Esophagus squamous epithelium (tissue), 5 donors: ENCODE measurements at regions not wholly inside any gene's neighbourhood (a gene's known extent, or its start where the extent isn't known, plus 50 kb on each side); places are given as distances from the start of the nearest gene placed in this dataset.

Experiments
- DNase-seq: peaks from one replicate; lab custom pipeline; 2025; lab: John Stamatoyannopoulos, UW
- H3K27ac ChIP-seq, 4 donors: fragments of 200-600 bp; sonication (generic); one replicate each; pipeline ENCODE4 v1.5.1; 2016 to 2019; ENCODE audit warnings: mild to moderate bottlenecking in 1 of 4
- H3K27me3 ChIP-seq, 4 donors: fragments of 200-600 bp; sonication (generic); 1 replicate in 3 of 4; 2 replicates in 1 of 4; pipeline versions ENCODE4 v1.5.1 to v1.6.0; 2017 to 2021; ENCODE audit warnings: antibody characterized with exemption in 1 of 4
- H3K36me3 ChIP-seq, 3 donors: fragments of 200-600 bp; sonication (generic); one replicate each; pipeline ENCODE4 v1.5.1; 2016 to 2019
- H3K4me1 ChIP-seq, 3 donors: fragments of 200-600 bp; sonication (generic); one replicate each; pipeline ENCODE4 v1.5.1; 2017 to 2019
- H3K4me3 ChIP-seq, 4 donors: fragments of 200-600 bp; sonication (generic); 1 replicate in 3 of 4; 2 replicates in 1 of 4; pipeline ENCODE4 v1.5.1; 2016 to 2019; ENCODE audit warnings: mild to moderate bottlenecking in 2 of 4, moderate library complexity in 1 of 4
- H3K9me3 ChIP-seq, 3 donors: fragments of 200-600 bp; sonication (generic); one replicate each; pipeline ENCODE4 v1.5.1; 2016 to 2019
- POLR2A ChIP-seq, 4 donors: fragments of 450-650 bp; IDR thresholded peaks; one replicate each; pipeline ENCODE4 v1.6.1; 2017; ENCODE audit warnings: antibody characterized with exemption in 4 of 4, mild to moderate bottlenecking in 4 of 4, moderate library complexity in 3 of 4
- WGBS, 2 donors: methylation state at CpG; one replicate each; pipeline ENCODE4 v1.1.5; 2018; 5-methylcytosine and 5-hydroxymethylcytosine counted together
- intact Hi-C: fragments of 100-400 bp; cut with DNase I; formaldehyde crosslinking; loops from one replicate; pipeline ENCODE4 v1.15.0; 2022
- TF ChIP-seq, protein P1 (sequence below), 6 experiments: fragments of 450-650 bp in 4 of 6; fragments of 200-600 bp in 2 of 6; sonication (generic) in 2 of 6; IDR thresholded peaks; one replicate each; pipeline ENCODE4 v1.5.1; 2016 to 2019; ENCODE audit warnings: antibody characterized with exemption in 6 of 6, mild to moderate bottlenecking in 4 of 6, moderate library complexity in 4 of 6
- donor health status: DM: yes; HTN: yes; CAD: no.

DNA sequence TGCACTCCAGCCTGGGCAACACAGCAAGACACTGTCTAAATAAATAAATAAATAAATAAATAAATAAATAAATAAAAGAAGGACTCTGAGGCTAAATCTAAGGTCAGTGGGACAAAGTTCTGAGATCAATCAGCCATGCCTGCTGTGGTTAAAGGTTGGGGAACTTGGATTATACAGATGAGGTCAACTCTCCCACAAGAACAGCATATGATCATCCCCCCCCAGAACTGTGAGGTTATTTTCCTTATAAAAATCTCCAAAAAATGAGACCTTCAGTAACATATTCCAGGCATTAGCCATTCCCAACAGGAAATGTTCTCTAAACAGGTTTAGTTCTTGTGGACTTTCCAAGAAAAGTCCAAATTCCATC, 90.3 kb downstream of the C16orf95 start:
- TF ChIP-seq POLR2A (IDR thresholded peaks at IDR 0.05): no peak
- TF ChIP-seq, protein P1, sequence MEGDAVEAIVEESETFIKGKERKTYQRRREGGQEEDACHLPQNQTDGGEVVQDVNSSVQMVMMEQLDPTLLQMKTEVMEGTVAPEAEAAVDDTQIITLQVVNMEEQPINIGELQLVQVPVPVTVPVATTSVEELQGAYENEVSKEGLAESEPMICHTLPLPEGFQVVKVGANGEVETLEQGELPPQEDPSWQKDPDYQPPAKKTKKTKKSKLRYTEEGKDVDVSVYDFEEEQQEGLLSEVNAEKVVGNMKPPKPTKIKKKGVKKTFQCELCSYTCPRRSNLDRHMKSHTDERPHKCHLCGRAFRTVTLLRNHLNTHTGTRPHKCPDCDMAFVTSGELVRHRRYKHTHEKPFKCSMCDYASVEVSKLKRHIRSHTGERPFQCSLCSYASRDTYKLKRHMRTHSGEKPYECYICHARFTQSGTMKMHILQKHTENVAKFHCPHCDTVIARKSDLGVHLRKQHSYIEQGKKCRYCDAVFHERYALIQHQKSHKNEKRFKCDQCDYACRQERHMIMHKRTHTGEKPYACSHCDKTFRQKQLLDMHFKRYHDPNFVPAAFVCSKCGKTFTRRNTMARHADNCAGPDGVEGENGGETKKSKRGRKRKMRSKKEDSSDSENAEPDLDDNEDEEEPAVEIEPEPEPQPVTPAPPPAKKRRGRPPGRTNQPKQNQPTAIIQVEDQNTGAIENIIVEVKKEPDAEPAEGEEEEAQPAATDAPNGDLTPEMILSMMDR (IDR thresholded peaks at IDR 0.05): no peak
- DNase-seq: no peak
- no peaks in the 10 kb centered on the region for H3K4me1 ChIP-seq
- no peak overlapping the region for H3K4me3 ChIP-seq
- H3K36me3 ChIP-seq: no peaks in the 10 kb centered on the region
- H3K27me3 ChIP-seq: peaks cover 0 to 5% (median 0%) of the 10 kb centered on the region in 4 donors
- no peaks in the 10 kb centered on the region for H3K9me3 ChIP-seq
- peak overlapping the region in 1 of 4 donors; percentile 44 for H3K27ac ChIP-seq
- intact Hi-C loops: no loop called here

DNA sequence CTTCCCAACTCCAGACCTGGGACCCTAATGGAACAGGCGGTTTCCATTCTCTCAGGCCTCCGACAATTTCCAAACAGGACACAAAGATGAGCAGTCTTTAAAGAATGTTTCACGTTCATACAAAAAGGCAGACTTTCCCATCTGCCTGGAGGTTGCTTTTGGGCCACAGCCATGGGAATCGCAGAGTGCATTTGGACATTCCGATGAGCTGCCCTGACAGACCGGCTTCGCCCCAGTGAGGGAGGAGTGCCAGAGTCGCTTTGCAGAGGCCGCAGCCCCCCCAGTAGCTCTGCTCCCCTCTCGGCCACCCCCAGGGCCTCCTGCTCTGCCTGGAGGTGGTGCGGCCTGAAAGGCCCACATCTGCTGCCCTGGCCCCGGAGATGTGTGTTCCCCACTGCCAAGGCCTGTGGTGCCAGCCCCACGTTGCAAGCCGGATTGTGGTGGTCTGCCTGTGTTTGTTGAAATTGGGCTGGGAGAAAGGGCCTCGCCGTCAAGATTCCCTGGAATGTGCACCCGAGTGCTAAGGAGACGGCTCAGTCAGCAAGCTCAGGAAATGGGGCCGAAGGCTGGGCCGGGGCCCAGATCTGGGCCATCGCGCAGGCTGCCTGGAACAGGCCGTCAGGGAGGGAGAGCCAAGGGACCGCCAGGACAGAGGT, 89.8 kb downstream of the C16orf95 start:
- intact Hi-C loops: no loop called here
- TF ChIP-seq, protein P1 (IDR thresholded peaks at IDR 0.05): no peak
- TF ChIP-seq POLR2A (IDR thresholded peaks at IDR 0.05): no peak
- peaks cover 0 to 5% (median 0%) of the 10 kb centered on the region in 4 donors for H3K27me3 ChIP-seq
- H3K36me3 ChIP-seq: no peaks in the 10 kb centered on the region
- H3K4me1 ChIP-seq: no peaks in the 10 kb centered on the region
- peak overlapping the region in 3 of 4 donors; percentile 28 to 61 (median 44) for H3K27ac ChIP-seq
- no peak for DNase-seq
- H3K4me3 ChIP-seq: no peak overlapping the region
- WGBS, 2 donors: 65 to 76% methylated on average over 4 to 14 of the region's 24 CpGs
- H3K9me3 ChIP-seq: no peaks in the 10 kb centered on the region

DNA sequence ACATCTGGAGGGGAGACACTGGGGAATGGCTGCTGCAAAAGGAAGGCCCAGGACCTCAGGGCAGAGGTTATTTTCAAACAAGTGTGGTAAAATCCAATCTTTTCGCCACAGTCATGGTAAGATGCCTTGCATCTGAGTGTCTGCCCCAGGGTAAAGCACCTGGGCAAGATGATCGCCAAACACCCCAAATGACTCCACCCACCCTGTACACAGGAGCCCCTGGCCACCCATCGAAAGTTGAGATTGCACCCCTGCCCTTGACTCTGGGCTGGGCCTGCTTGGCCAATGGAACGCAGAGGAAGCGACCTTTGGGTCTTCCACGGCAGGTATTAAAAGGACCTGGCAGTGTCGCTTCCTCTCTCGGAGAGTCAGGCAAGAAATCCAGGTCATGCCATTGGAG, 88.8 kb downstream of the C16orf95 start:
- TF ChIP-seq, protein P1 (IDR thresholded peaks at IDR 0.05): no peak
- no peak for TF ChIP-seq POLR2A (IDR thresholded peaks at IDR 0.05)
- Histone ChIP-seq H3K4me3 (no peak overlapping the region), H3K27ac (no peak overlapping the region), H3K27me3 (peaks cover 0 to under 1% (median 0%) of the 10 kb centered on the region in 4 donors), H3K36me3 (no peaks in the 10 kb centered on the region), H3K9me3 (no peaks in the 10 kb centered on the region), H3K4me1 (no peaks in the 10 kb centered on the region)
- DNase-seq: no peak
- intact Hi-C loops: no loop called here
- 80 to 90% methylated on average over 1 to 2 of the region's 8 CpGs for WGBS, 2 donors

DNA sequence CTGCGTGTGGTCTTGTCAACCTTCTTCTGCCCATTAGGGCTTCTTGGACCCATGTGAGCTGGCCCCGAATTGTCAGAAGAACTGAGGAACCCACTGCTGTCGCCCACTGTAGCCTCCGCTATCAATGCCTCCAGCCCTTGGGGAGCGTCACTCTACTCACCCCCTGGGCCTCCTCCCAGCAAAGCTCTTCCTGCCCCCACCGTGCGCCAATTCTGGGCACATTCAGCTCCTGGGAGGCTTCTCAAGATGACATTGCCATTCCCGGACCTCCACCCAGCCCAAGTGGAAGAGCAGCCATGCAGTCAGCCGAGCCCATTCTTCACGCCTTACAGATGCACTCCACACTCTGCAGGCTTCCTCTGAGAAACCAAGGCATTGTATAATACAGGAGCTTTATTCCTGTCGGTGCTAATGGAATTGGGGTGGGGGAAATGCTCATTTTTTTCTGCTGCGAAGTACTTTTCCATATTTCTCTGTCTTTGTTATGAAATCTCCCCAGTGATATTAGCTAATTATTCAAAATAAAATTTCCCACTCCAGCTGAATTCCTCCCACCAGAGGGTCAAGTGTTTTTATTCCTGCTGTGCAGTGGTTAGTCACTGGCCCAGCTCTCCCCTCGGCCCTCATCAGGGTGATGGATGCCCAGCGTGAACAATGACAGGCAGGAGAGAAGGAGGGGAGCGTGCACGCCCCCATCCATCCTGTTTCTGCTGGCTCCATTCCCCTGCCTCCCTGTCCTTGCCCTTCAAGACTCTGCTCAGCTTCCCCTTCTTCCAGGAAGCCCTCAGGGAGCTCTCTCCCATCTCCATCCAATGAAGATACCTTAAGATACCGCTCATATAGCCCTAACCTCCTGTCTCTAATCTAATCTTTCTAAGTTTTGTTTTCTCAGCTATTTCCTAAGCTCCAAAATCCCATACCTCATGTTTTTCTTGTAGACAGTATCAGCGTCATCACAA, 87.7 kb downstream of the C16orf95 start:
- no peaks in the 10 kb centered on the region for H3K4me1 ChIP-seq
- 86 to 87% methylated on average over 16 to 18 of the region's 18 CpGs for WGBS, 2 donors
- no peaks in the 10 kb centered on the region for H3K36me3 ChIP-seq
- no peaks in the 10 kb centered on the region for H3K9me3 ChIP-seq
- TF ChIP-seq, protein P1 (IDR thresholded peaks at IDR 0.05): no peak
- TF ChIP-seq POLR2A (IDR thresholded peaks at IDR 0.05): no peak
- no peak for DNase-seq
- no peak overlapping the region for H3K27ac ChIP-seq
- intact Hi-C loops: no loop called here
- peaks cover 0 to 9% (median 0%) of the 10 kb centered on the region in 4 donors for H3K27me3 ChIP-seq
- H3K4me3 ChIP-seq: no peak overlapping the region

DNA sequence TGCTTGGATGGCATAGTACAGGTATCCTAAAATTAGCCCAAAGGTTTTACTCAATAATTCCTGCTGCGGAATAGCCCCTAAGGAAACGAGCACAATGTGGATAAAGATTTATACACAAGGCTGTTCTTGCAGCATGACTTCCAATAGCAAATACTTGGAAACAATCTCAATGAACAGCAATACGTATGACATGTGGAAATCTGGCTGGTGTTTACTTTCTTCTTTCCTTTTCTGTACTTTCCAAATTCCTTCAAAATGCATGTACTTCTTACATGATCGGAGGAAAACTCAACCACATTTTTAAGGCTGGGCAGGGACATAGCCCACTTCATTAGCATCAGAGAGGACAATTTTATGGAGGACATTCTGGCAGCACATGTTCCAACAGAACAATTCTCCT, 86.6 kb downstream of the C16orf95 start:
- intact Hi-C loops: no loop called here
- no peak for DNase-seq
- H3K4me1 ChIP-seq: no peaks in the 10 kb centered on the region
- no peaks in the 10 kb centered on the region for H3K36me3 ChIP-seq
- H3K27me3 ChIP-seq: peaks cover 0 to 20% (median 0%) of the 10 kb centered on the region in 4 donors
- no peak overlapping the region for H3K27ac ChIP-seq
- H3K9me3 ChIP-seq: no peaks in the 10 kb centered on the region
- 71 to 75% methylated on average over 4 of the region's 4 CpGs for WGBS, 2 donors
- no peak overlapping the region for H3K4me3 ChIP-seq
- TF ChIP-seq, protein P1 (IDR thresholded peaks at IDR 0.05): no peak
- no peak for TF ChIP-seq POLR2A (IDR thresholded peaks at IDR 0.05)
